Ovary (tissue), 3 donors: ENCODE measurements at regions not wholly inside any gene's neighbourhood (a gene's known extent, or its start where the extent isn't known, plus 50 kb on each side); places are given as distances from the start of the nearest gene placed in this dataset.

Source experiments
- CTCF ChIP-seq, 3 donors: fragments of 450-650 bp in 2 of 3; fragments of 200-600 bp in 1 of 3; IDR thresholded peaks; one replicate each; pipeline versions ENCODE4 v1.5.1 to v1.8.0; 2016 to 2022; ENCODE audit warnings: antibody characterized with exemption in 3 of 3, mild to moderate bottlenecking in 1 of 3
- EP300 ChIP-seq: sonication (generic); formaldehyde crosslinking; IDR thresholded peaks from one replicate; pipeline ENCODE4 v1.6.1; 2017; ENCODE audit warnings: antibody characterized with exemption
- POLR2A ChIP-seq: fragments of 450-650 bp; IDR thresholded peaks from one replicate; pipeline ENCODE4 v1.6.1; 2017; ENCODE audit warnings: antibody characterized with exemption, mild to moderate bottlenecking, moderate library complexity
- donor health status: DM: no; HTN: no; CAD: no.

- TF ChIP-seq CTCF (IDR thresholded peaks at IDR 0.05), result no peak
- TF ChIP-seq POLR2A, result no peak
- no peak for TF ChIP-seq EP300
Observed at GRCh38 chr2:217184242-217184641, 324.4 kb upstream of the TNP1 start.
